Lower lobe of right lung (tissue), 2 donors: ENCODE measurements at regions not wholly inside any gene's neighbourhood (a gene's known extent, or its start where the extent isn't known, plus 50 kb on each side); places are given as distances from the start of the nearest gene placed in this dataset.

Experiments used
- ATAC-seq, 2 donors: fragments of 200-7000 bp; cut with Tn5 transposase; one replicate each; pipeline ENCODE4 v1.9.1; 2020 to 2022; ENCODE audit warnings: mild to moderate bottlenecking in 2 of 2, moderate library complexity in 2 of 2
- DNase-seq: peaks from one replicate; pipeline ENCODE4 v3.0.0-alpha.2; 2020
- H3K27ac ChIP-seq: fragments of 200-600 bp; one replicate; pipeline ENCODE4 v1.8.0; 2022
- H3K27me3 ChIP-seq: fragments of 200-600 bp; one replicate; pipeline ENCODE4 v1.8.0; 2022; ENCODE audit warnings: low read depth
- H3K36me3 ChIP-seq: fragments of 200-600 bp; one replicate; pipeline ENCODE4 v1.8.0; 2022; ENCODE audit warnings: mild to moderate bottlenecking
- H3K4me1 ChIP-seq: fragments of 200-600 bp; one replicate; pipeline ENCODE4 v1.8.0; 2022
- H3K4me3 ChIP-seq: fragments of 200-600 bp; one replicate; pipeline ENCODE4 v1.8.0; 2022; ENCODE audit warnings: mild to moderate bottlenecking
- H3K9me3 ChIP-seq: fragments of 200-600 bp; one replicate; pipeline ENCODE4 v1.8.0; 2022
- intact Hi-C: fragments of 100-400 bp; cut with DNase I; formaldehyde crosslinking; loops from one replicate; pipeline ENCODE4 v1.11.0; 2022
- TF ChIP-seq, protein P1 (sequence below): fragments of 200-600 bp; IDR thresholded peaks from one replicate; pipeline ENCODE4 v1.8.0; 2022; ENCODE audit warnings: antibody characterized with exemption, mild to moderate bottlenecking
- donor health status: DM: no; HTN: yes; CAD: no; lungs with severe emphysema.

DNA sequence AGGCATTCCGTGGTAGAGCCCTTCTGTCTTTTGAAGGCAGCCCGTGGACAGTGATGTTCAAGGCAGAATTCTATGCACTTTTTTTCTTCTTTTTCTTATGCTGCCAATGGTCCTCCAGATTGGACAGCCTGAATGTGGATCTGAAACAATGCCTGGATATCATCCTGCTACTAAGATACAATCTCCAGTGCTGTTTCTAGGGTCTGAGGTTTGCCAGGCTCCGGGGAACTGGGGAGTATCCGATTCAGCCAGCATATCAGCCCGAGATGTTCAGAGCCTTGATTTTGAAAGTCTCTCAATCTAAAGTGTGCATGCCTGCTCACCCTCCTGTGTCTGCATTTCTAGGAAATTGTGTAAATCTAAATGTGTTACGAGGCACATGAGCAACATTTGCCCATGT, 103.8 kb upstream of the WWC1 start:
- intact Hi-C loops, result no loop called here
- Histone ChIP-seq H3K4me3 (no peak overlapping the region), H3K4me1 (no peaks in the 10 kb centered on the region), H3K36me3 (no peaks in the 10 kb centered on the region), H3K9me3 (no peaks in the 10 kb centered on the region), H3K27me3 (no peaks in the 10 kb centered on the region), H3K27ac (no peak overlapping the region)
- DNase-seq (no peak), ATAC-seq (no peak)
- TF ChIP-seq, protein P1, sequence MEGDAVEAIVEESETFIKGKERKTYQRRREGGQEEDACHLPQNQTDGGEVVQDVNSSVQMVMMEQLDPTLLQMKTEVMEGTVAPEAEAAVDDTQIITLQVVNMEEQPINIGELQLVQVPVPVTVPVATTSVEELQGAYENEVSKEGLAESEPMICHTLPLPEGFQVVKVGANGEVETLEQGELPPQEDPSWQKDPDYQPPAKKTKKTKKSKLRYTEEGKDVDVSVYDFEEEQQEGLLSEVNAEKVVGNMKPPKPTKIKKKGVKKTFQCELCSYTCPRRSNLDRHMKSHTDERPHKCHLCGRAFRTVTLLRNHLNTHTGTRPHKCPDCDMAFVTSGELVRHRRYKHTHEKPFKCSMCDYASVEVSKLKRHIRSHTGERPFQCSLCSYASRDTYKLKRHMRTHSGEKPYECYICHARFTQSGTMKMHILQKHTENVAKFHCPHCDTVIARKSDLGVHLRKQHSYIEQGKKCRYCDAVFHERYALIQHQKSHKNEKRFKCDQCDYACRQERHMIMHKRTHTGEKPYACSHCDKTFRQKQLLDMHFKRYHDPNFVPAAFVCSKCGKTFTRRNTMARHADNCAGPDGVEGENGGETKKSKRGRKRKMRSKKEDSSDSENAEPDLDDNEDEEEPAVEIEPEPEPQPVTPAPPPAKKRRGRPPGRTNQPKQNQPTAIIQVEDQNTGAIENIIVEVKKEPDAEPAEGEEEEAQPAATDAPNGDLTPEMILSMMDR, result no peak

DNA sequence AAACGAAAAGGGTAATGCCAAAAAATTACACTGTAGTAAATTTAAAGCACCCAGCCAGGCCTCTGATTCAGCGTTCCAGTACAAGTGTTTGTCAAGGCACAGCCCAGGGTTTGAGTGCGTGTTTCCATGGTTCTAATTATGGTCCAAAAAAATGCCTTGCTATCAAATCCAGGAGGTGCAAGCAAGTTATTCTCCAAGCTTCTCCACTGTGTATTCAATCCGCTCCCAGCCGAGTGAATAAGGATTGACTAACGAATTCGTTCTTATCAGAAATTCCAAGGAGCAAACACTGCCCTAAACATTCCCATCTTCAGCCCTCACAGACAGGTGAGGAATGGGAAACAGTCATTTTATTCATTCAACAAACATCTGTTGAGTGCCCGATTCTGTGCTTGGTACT, 103.3 kb upstream of the WWC1 start:
- no peaks in the 10 kb centered on the region for H3K36me3 ChIP-seq
- no peak overlapping the region for H3K27ac ChIP-seq
- TF ChIP-seq, protein P1, result no peak
- H3K27me3 ChIP-seq, result no peaks in the 10 kb centered on the region
- ATAC-seq (no peak), DNase-seq (no peak)
- no peaks in the 10 kb centered on the region for H3K4me1 ChIP-seq
- intact Hi-C loops, result no loop called here
- no peak overlapping the region for H3K4me3 ChIP-seq
- H3K9me3 ChIP-seq, result no peaks in the 10 kb centered on the region

DNA sequence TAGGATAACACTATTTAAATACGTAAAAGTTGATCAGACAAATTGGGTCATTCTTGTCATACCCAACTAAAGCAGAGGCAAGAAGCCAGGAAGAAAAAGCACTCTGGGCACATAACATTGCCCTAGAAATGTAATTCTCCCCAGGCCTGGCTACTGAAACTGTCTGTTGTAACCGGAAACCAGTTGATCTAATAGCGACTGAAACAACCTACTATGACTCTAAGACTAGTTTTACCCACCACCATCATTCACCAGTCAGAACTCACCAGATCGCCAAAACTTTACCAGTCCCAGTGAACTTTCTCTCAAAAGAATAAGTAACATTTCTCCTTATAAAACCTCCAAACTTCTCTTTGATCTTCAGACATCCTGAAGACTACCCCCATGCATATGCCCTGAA, 99.3 kb upstream of the WWC1 start:
- TF ChIP-seq, protein P1, result no peak
- Histone ChIP-seq H3K4me3 (no peak overlapping the region), H3K27me3 (no peaks in the 10 kb centered on the region), H3K4me1 (no peaks in the 10 kb centered on the region), H3K27ac (no peak overlapping the region), H3K36me3 (no peaks in the 10 kb centered on the region), H3K9me3 (no peaks in the 10 kb centered on the region)
- ATAC-seq (no peak), DNase-seq (no peak)
- intact Hi-C loops, result no loop called here

DNA sequence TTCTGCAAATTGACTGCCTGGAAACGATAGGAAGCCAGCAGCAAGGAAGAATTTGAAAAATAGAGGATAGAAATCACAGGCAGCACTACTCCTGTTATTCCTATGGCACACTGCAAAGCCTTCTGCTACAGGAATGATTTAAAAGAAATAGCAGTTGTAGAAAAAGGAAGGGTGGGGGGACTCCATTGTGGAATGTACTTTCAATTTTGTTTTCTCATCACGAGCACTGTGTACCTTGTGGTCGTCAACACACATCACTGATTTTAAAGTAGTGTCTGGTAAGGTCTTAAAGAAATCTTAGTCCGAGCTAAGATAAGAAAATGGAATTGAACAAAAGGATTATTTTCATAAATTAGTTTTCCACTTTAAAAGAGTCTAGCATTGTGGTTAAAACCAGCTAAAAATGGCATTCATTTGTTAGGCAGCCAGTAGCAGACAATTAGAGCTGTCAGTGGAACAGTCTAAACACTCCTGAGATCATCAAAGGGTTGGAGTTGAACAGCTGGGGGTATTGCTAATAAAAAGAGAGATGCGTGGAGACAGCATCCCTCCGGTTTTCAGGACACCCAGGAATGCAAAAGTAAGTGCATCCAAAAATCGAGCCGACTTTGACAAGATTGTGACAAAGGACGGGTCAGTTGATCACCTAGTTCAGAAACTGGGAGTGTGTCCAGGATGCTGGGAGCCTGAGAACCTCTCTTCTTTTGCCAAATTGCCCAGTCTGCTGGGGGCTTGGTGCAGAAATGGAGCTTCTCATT, 97.8 kb upstream of the WWC1 start:
- no peak overlapping the region for H3K4me3 ChIP-seq
- H3K27me3 ChIP-seq, result no peaks in the 10 kb centered on the region
- H3K9me3 ChIP-seq, result no peaks in the 10 kb centered on the region
- H3K27ac ChIP-seq, result no peak overlapping the region
- DNase-seq, result no peak
- intact Hi-C loops, result no loop called here
- no peaks in the 10 kb centered on the region for H3K4me1 ChIP-seq
- TF ChIP-seq, protein P1, result no peak
- H3K36me3 ChIP-seq, result no peaks in the 10 kb centered on the region
- no peak for ATAC-seq

DNA sequence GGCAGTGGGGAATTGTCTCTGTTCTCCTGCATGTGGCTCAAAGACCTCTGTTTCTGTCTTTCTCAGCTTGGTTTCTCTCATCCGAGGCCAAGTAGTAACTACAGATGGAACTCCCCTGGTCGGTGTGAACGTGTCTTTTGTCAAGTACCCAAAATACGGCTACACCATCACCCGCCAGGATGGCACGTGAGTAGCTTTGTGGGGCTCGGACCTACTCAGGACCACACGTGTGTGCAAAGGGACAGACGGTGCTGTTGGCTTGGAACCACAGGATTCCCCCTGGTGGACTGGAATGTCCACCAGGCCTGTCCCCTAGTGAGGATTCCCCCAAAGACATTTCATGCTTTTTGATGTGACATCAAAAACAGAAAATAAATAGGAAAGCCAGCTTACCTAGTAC, 96.3 kb upstream of the WWC1 start:
- H3K4me3 ChIP-seq, result no peak overlapping the region
- H3K36me3 ChIP-seq, result no peaks in the 10 kb centered on the region
- intact Hi-C loops, result no loop called here
- ATAC-seq (no peak), DNase-seq (no peak)
- H3K27ac ChIP-seq, result no peak overlapping the region
- H3K9me3 ChIP-seq, result no peaks in the 10 kb centered on the region
- TF ChIP-seq, protein P1, result no peak
- no peaks in the 10 kb centered on the region for H3K4me1 ChIP-seq
- no peaks in the 10 kb centered on the region for H3K27me3 ChIP-seq
